IMR-90 (cell line): ENCODE measurements at regions not wholly inside any gene's neighbourhood (a gene's known extent, or its start where the extent isn't known, plus 50 kb on each side); places are given as distances from the start of the nearest gene placed in this dataset.

ENCODE experiments used
- ATAC-seq: fragments of 200-7000 bp; cut with Tn5 transposase; 2 replicates; pipeline ENCODE4 v1.9.1; 2020; ENCODE audit warnings: low read depth, mild to moderate bottlenecking, moderate library complexity
- BruUV-seq: library from RNA; stranded (reverse); fragments of 400-500 nt; replicated peaks from 2 replicates; lab custom pipeline; 2021; lab: Mats Ljungman, UMichigan
- CTCF ChIA-PET: fragments of 300-600 bp; formaldehyde crosslinking; extraction: SDS; loops from one replicate; lab custom pipeline; 2021; ENCODE audit warnings: antibody characterized with exemption; lab: Yijun Ruan, JAX
- POLR2A ChIA-PET: fragments of 300-600 bp; sonication (Branson Sonifier 250); formaldehyde crosslinking; loops from one replicate; lab custom pipeline; 2022; ENCODE audit warnings: antibody characterized with exemption; ENCODE audit not compliant: unreplicated experiment; lab: Charles Lee
- DNase-seq: peaks from one replicate; pipeline ENCODE4 v3.0.0; 2013
- H2AFZ ChIP-seq: replicated peaks from 2 replicates; pipeline ENCODE3; 2013; ENCODE audit warnings: low read length, mild to moderate bottlenecking; ENCODE audit not compliant: poor library complexity
- H2AK5ac ChIP-seq: 2 replicates; pipeline ENCODE4 v1.6.1; 2013; ENCODE audit warnings: low read depth, low read length, inconsistent platforms
- H2AK9ac ChIP-seq: replicated peaks from 2 replicates; pipeline ENCODE3; 2013; ENCODE audit warnings: mild to moderate bottlenecking, low read depth, low read length, moderate library complexity; ENCODE audit not compliant: poor library complexity
- H2BK120ac ChIP-seq: 2 replicates; pipeline ENCODE4 v1.6.1; 2013; ENCODE audit warnings: low read depth, low read length, inconsistent platforms
- H2BK15ac ChIP-seq: 3 replicates; pipeline ENCODE4 v1.6.1; 2013; ENCODE audit warnings: low read depth, low read length, inconsistent platforms
- H2BK20ac ChIP-seq: 2 replicates; pipeline ENCODE4 v1.6.1; 2013; ENCODE audit warnings: low read depth, mild to moderate bottlenecking, inconsistent platforms, low read length, moderate library complexity
- H2BK5ac ChIP-seq: 2 replicates; pipeline ENCODE4 v1.6.1; 2013; ENCODE audit warnings: mild to moderate bottlenecking, low read depth, low read length, inconsistent platforms; ENCODE audit not compliant: poor library complexity, severe bottlenecking
- H3K14ac ChIP-seq: replicated peaks from 2 replicates; pipeline ENCODE4 v1.6.1; 2013; ENCODE audit warnings: low read depth, low read length, inconsistent platforms
- H3K18ac ChIP-seq: 2 replicates; pipeline ENCODE4 v1.6.1; 2013; ENCODE audit warnings: low read depth, low read length, control low read depth
- H3K23ac ChIP-seq: 2 replicates; pipeline ENCODE4 v1.6.1; 2013; ENCODE audit warnings: low read depth, low read length, inconsistent platforms
- H3K27ac ChIP-seq: 2 replicates; pipeline ENCODE4 v1.5.1; 2013; ENCODE audit warnings: mild to moderate bottlenecking, control low read depth, low read length; ENCODE audit not compliant: insufficient read depth
- H3K27me3 ChIP-seq: 2 replicates; pipeline ENCODE4 v1.6.1; 2013; ENCODE audit warnings: low read length; ENCODE audit not compliant: control insufficient read depth, insufficient read depth
- H3K36me3 ChIP-seq: 2 replicates; pipeline ENCODE4 v1.6.1; 2013; ENCODE audit warnings: low read length, mixed read lengths; ENCODE audit not compliant: control insufficient read depth, insufficient read depth
- H3K4ac ChIP-seq: 2 replicates; pipeline ENCODE4 v1.6.1; 2013; ENCODE audit warnings: low read depth, low read length, inconsistent platforms
- H3K4me1 ChIP-seq: 2 replicates; pipeline ENCODE4 v1.6.1; 2013; ENCODE audit warnings: low read length, mixed read lengths; ENCODE audit not compliant: control insufficient read depth, insufficient read depth
- H3K4me2 ChIP-seq: 2 replicates; pipeline ENCODE4 v1.6.1; 2013; ENCODE audit warnings: low read depth, mild to moderate bottlenecking, control low read depth, low read length, moderate library complexity
- H3K4me3 ChIP-seq: 2 replicates; pipeline ENCODE4 v1.5.1; 2013; ENCODE audit warnings: low read depth, mild to moderate bottlenecking, control low read depth, low read length, moderate library complexity; ENCODE audit not compliant: insufficient read depth
- H3K56ac ChIP-seq: 2 replicates; pipeline ENCODE4 v1.6.1; 2013; ENCODE audit warnings: low read length, inconsistent platforms; ENCODE audit not compliant: insufficient read depth; ENCODE audit errors: extremely low read depth
- H3K79me1 ChIP-seq, 2 experiments: 2 replicates each; pipeline ENCODE4 v1.6.1; 2013; ENCODE audit warnings: low read length in 2 of 2, inconsistent platforms in 1 of 2, low read depth in 1 of 2
- H3K9ac ChIP-seq: 2 replicates; pipeline ENCODE4 v1.6.1; 2013; ENCODE audit warnings: low read depth, low read length, control low read depth
- H3K9me1 ChIP-seq: 2 replicates; pipeline ENCODE4 v1.6.1; 2013; ENCODE audit warnings: low read length, inconsistent platforms; ENCODE audit not compliant: insufficient read depth
- H3K9me3 ChIP-seq: 2 replicates; pipeline ENCODE4 v1.6.1; 2013; ENCODE audit warnings: low read length; ENCODE audit not compliant: control insufficient read depth, insufficient read depth
- H4K20me1 ChIP-seq: 2 replicates; pipeline ENCODE4 v1.6.1; 2013; ENCODE audit warnings: low read length, inconsistent platforms; ENCODE audit not compliant: insufficient read depth
- H4K5ac ChIP-seq: 2 replicates; pipeline ENCODE4 v1.6.1; 2013; ENCODE audit warnings: mild to moderate bottlenecking, low read depth, low read length, control low read depth
- H4K8ac ChIP-seq, 2 experiments: 2 replicates each; pipeline ENCODE4 v1.6.1; 2013; ENCODE audit warnings: low read depth in 2 of 2, low read length in 2 of 2, control low read depth in 1 of 2, inconsistent platforms in 1 of 2
- H4K91ac ChIP-seq: 2 replicates; pipeline ENCODE4 v1.6.1; 2013; ENCODE audit warnings: low read depth, low read length, inconsistent platforms; ENCODE audit not compliant: insufficient read depth
- BHLHE40 ChIP-seq: fragments of 150-350 bp; IDR thresholded peaks from 2 replicates; pipeline ENCODE4 v1.6.1; 2016; ENCODE audit warnings: mild to moderate bottlenecking, low read depth, low read length
- CEBPB ChIP-seq: IDR thresholded peaks from 2 replicates; pipeline ENCODE4 v1.6.1; 2012; ENCODE audit warnings: low read depth, low read length, improper control_type of control experiment
- CHD1 ChIP-seq: IDR thresholded peaks from 2 replicates; pipeline ENCODE4 v1.6.1; 2012; ENCODE audit warnings: low read depth, low read length, improper control_type of control experiment
- CTCF ChIP-seq: conservative IDR thresholded peaks from 2 replicates; pipeline ENCODE4 v1.5.1; 2012; ENCODE audit warnings: mild to moderate bottlenecking, low read depth, low read length, improper control_type of control experiment
- ELK1 ChIP-seq: fragments of 150-350 bp; IDR thresholded peaks from 2 replicates; pipeline ENCODE4 v1.6.1; 2016; ENCODE audit warnings: low read depth, mild to moderate bottlenecking, low read length, moderate library complexity, borderline replicate concordance
- FOS ChIP-seq: fragments of 150-350 bp; IDR thresholded peaks from 2 replicates; pipeline ENCODE4 v1.6.1; 2016; ENCODE audit warnings: low read depth, low read length
- MAFK ChIP-seq: IDR thresholded peaks from 2 replicates; pipeline ENCODE4 v1.6.1; 2012; ENCODE audit warnings: low read depth, low read length, improper control_type of control experiment
- MAZ ChIP-seq: IDR thresholded peaks from 2 replicates; pipeline ENCODE4 v1.6.1; 2012; ENCODE audit warnings: low read depth, mild to moderate bottlenecking, low read length, improper control_type of control experiment, moderate library complexity, borderline replicate concordance
- MXI1 ChIP-seq: IDR thresholded peaks from 2 replicates; pipeline ENCODE4 v1.6.1; 2012; ENCODE audit warnings: low read depth, mild to moderate bottlenecking, low read length, moderate library complexity, borderline replicate concordance
- NFE2L2 ChIP-seq: fragments of 150-350 bp; IDR thresholded peaks from 2 replicates; pipeline ENCODE4 v1.6.1; 2016; ENCODE audit warnings: low read depth, mild to moderate bottlenecking, low read length
- POLR2A ChIP-seq: IDR thresholded peaks from 2 replicates; pipeline ENCODE4 v1.6.1; 2012; ENCODE audit warnings: mild to moderate bottlenecking, low read depth, low read length
- RAD21 ChIP-seq: IDR thresholded peaks from 2 replicates; pipeline ENCODE4 v1.6.1; 2012; ENCODE audit warnings: low read length, improper control_type of control experiment
- RCOR1 ChIP-seq: IDR thresholded peaks from 2 replicates; pipeline ENCODE4 v1.6.1; 2012; ENCODE audit warnings: mild to moderate bottlenecking, low read length, improper control_type of control experiment; ENCODE audit not compliant: insufficient replicate concordance
- RFX5 ChIP-seq: IDR thresholded peaks from 2 replicates; pipeline ENCODE4 v1.8.0; 2012; ENCODE audit warnings: low read depth, mild to moderate bottlenecking, low read length, moderate library complexity
- SMC3 ChIP-seq: fragments of 150-350 bp; IDR thresholded peaks from 2 replicates; pipeline ENCODE4 v1.6.1; 2016; ENCODE audit warnings: low read depth, mild to moderate bottlenecking, antibody characterized with exemption, low read length, moderate library complexity
- USF2 ChIP-seq: fragments of 150-350 bp; IDR thresholded peaks from 2 replicates; pipeline ENCODE4 v1.6.1; 2017; ENCODE audit warnings: mild to moderate bottlenecking, antibody characterized with exemption, low read length, low read depth
- WGBS, 2 experiments: methylation state at CpG; one replicate each; pipeline versions ENCODE4 v1.1.5 to v1.1.7; 2013; ENCODE audit warnings: missing lambda C conversion rate in 2 of 2; ENCODE audit not compliant: insufficient read length in 1 of 2; ENCODE audit errors: extremely low coverage in 2 of 2; 5-methylcytosine and 5-hydroxymethylcytosine counted together
- dilution Hi-C: fragments of 300-500 bp; cut with HindIII; formaldehyde crosslinking; loops from one replicate; pipeline ENCODE4 v1.14.3; 2018; ENCODE audit warnings: low sequenced_read_pairs; ENCODE audit not compliant: unreplicated experiment
- in situ Hi-C: fragments of 300-500 bp; cut with MboI; formaldehyde crosslinking; loops from 3 replicates; pipeline ENCODE4 v1.14.3; 2019; ENCODE audit warnings: low sequenced_read_pairs, inconsistent platforms, mixed read lengths
- intact Hi-C: fragments of 100-400 bp; cut with micrococcal nuclease; formaldehyde crosslinking; loops from 2 replicates; pipeline ENCODE4 v1.10.0; 2022

GRCh38 chr1:219555031-219555692 lies 57.7 kb downstream of the ZC3H11B start:
- 100% methylated on average over 1 to 2 of the region's 7 CpGs for WGBS, 2 experiments
- H4K20me1 ChIP-seq = no peaks in the 10 kb centered on the region
- H3K4ac ChIP-seq = no peak overlapping the region
- H2AFZ ChIP-seq = no peak overlapping the region
- H3K27ac ChIP-seq = no peak overlapping the region
- H2BK5ac ChIP-seq = no peak overlapping the region
- in situ Hi-C loops (loop anchor here (25.0 kb wide), 1 partner anchor 468 kb away; no protein-coding TSS in a partner anchor), dilution Hi-C loops (no loop called here), intact Hi-C loops (no loop called here)
- H2BK15ac ChIP-seq = no peak overlapping the region
- ChIA-PET POLR2A (no interaction called here), CTCF (interaction anchor here (1.4 kb wide), 1 partner anchor 106 kb away, joined by 4 read pairs; no protein-coding TSS in a partner anchor)
- H4K91ac ChIP-seq = no peak overlapping the region
- no peak overlapping the region for H3K56ac ChIP-seq
- H2AK5ac ChIP-seq = no peak overlapping the region
- no peak overlapping the region for H3K14ac ChIP-seq
- no peak overlapping the region for H3K4me2 ChIP-seq
- ATAC-seq (peak; percentile 51), DNase-seq (peak; percentile 64)
- no peak overlapping the region for H3K4me3 ChIP-seq
- no peak overlapping the region for H4K8ac ChIP-seq
- no peaks in the 10 kb centered on the region for H3K9me3 ChIP-seq
- H3K27me3 ChIP-seq = no peaks in the 10 kb centered on the region
- H3K23ac ChIP-seq = no peak overlapping the region
- H3K18ac ChIP-seq = no peak overlapping the region
- no peaks in the 10 kb centered on the region for H3K9me1 ChIP-seq
- no peaks in the 10 kb centered on the region for H3K36me3 ChIP-seq
- H3K4me1 ChIP-seq = no peaks in the 10 kb centered on the region; the same call in 1 of the 2 replicates
- no peak for TF ChIP-seq USF2
- TF ChIP-seq SMC3 = no peak
- TF ChIP-seq NFE2L2 = no peak
- no peak for TF ChIP-seq MAFK
- TF ChIP-seq MAZ = no peak
- no peak for TF ChIP-seq CHD1
- TF ChIP-seq MXI1 = no peak
- TF ChIP-seq FOS = no peak
- TF ChIP-seq BHLHE40 = no peak
- no peak for TF ChIP-seq RFX5
- no peak for TF ChIP-seq RAD21
- TF ChIP-seq RCOR1 = no peak
- no peak for TF ChIP-seq CTCF
- no peak for TF ChIP-seq ELK1
- TF ChIP-seq CEBPB = no peak
- TF ChIP-seq POLR2A = no peak
- no peak overlapping the region for H2BK120ac ChIP-seq
- no peak overlapping the region for H3K9ac ChIP-seq
- BruUV-seq = no TSS peak
- no peak overlapping the region for H2BK20ac ChIP-seq
- no peak overlapping the region for H2AK9ac ChIP-seq
- no peak overlapping the region; the same call in 1 of the 2 replicates for H4K5ac ChIP-seq
- H3K79me1 ChIP-seq = no peaks in the 10 kb centered on the region
